GM13976 (cell line): ENCODE measurements at regions not wholly inside any gene's neighbourhood (a gene's known extent, or its start where the extent isn't known, plus 50 kb on each side); places are given as distances from the start of the nearest gene placed in this dataset.
"Not testable (repeated sequence)": the region's sequence is repeated elsewhere in the genome, so short reads cannot be mapped to it uniquely, and the experiment has no call there.

Experiments used
- DNase-seq: peaks from one replicate; pipeline ENCODE4 v3.0.0; 2012; ENCODE audit warnings: low spot score
- CTCF ChIP-seq: IDR thresholded peaks from 2 replicates; pipeline ENCODE4 v1.5.1; 2012; ENCODE audit warnings: borderline replicate concordance, mild to moderate bottlenecking; ENCODE audit not compliant: insufficient read depth; ENCODE audit errors: extremely low read depth, missing control alignments, control extremely low read depth
- in situ Hi-C: fragments of 300-500 bp; cut with MboI; formaldehyde crosslinking; loops from one replicate; pipeline ENCODE4 v1.12.0; 2022; ENCODE audit warnings: low sequenced_read_pairs, mixed read lengths, inconsistent platforms; ENCODE audit not compliant: unreplicated experiment

GRCh38 chr3:187497052-187497451, 128.9 kb downstream of the RTP4 start:
- TF ChIP-seq CTCF, result no peak
- no peak for DNase-seq
- in situ Hi-C loops, result no loop called here

- in situ Hi-C loops, DNase-seq: not testable (repeated sequence)
These were observed 125.9 kb downstream of the RTP4 start for GRCh38 chr3:187494056-187494455.

GRCh38 chr3:187491371-187491770, 123.2 kb downstream of the RTP4 start:
- in situ Hi-C loops, result no loop called here
- no peak for TF ChIP-seq CTCF
- no peak for DNase-seq

- in situ Hi-C loops, result no loop called here
- DNase-seq, result no peak
- no peak for TF ChIP-seq CTCF
These were observed 122.2 kb downstream of the RTP4 start for GRCh38 chr3:187490366-187490765.

GRCh38 chr3:187484547-187485295, 116.5 kb downstream of the RTP4 start:
- TF ChIP-seq CTCF, result no peak
- in situ Hi-C loops, result no loop called here

GRCh38 chr3:187481426-187481825, 113.2 kb downstream of the RTP4 start:
- in situ Hi-C loops, result no loop called here
- TF ChIP-seq CTCF, result no peak
- no peak for DNase-seq

More at GRCh38 chr3:187484547-187485295, 116.5 kb downstream of the RTP4 start:
- DNase-seq, result no peak

GRCh38 chr3:187475613-187476012, 107.4 kb downstream of the RTP4 start:
- DNase-seq, in situ Hi-C loops: not testable (repeated sequence)
